SK-MEL-5 (cell line): ENCODE measurements at regions not wholly inside any gene's neighbourhood (a gene's known extent, or its start where the extent isn't known, plus 50 kb on each side); places are given as distances from the start of the nearest gene placed in this dataset.
"Not testable (repeated sequence)": the region's sequence is repeated elsewhere in the genome, so short reads cannot be mapped to it uniquely, and the experiment has no call there.

Experiments
- DNase-seq: peaks from one replicate; pipeline ENCODE4 v3.0.0-alpha.2; 2016; ENCODE audit warnings: low read depth, low spot score
- in situ Hi-C: cut with HindIII; loops from 2 replicates; pipeline ENCODE4 v1.10.0; 2016; ENCODE audit warnings: low sequenced_read_pairs, high pct_unique_total_duplicates, low pct_unique_long_range_greater_than_20kb

DNA sequence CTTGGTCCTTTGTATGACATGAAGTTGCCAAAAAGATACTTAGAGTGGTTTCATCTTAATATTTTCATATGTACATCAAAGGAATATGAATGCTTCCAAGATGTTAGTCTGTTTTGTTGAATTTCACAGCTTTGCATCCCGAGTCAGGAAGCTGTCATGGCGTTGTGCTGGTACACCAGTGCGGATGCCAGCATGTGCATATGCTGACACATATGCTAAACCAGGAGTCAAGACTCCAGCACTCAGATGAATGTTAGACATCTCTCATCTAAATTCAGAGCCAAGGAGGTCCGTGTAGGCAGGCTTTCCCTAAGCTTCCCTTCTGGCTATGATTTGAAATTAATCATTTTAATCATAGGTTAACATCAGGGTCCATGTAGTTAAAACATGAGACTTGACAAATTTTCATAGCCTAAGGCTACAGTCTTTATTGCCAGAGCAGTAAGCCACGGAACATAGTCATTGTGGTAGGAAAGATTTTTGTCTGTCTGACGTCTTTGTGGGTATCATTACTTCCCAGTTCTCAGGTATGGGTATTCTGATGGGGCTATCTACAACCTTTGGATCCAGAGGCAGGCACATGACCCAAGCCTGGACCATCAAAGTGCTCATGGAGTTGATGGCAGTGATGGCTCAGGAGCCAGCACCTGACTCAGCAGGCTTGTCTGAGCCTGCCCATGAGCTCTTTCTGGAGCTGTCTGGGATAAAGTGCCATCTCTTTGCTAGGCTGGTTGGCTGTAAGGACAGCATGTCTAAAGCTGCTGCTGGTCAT lies 246.1 kb downstream of the KCNRG start:
- in situ Hi-C loops, result no loop called here
- DNase-seq, result no peak

DNA sequence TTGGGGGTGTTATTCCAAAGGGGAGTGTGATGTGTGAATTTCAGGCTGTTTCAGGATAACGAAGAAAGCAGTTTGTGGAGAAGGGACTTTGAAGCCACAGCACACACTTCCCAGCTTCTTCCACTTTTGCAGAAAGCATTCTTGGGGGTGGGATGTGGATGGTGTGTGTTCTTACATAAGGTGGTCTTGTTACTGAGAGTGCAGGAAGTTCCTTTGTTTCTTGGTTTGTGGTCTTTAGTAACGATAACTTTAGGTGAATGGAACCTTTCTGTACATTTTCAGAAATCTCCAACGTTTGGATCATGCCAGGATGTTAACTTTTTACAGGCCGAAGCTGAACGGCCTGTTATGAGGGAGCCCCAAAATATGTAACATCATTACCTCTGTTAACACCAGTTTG lies 251.8 kb downstream of the KCNRG start:
- no peak for DNase-seq
- in situ Hi-C loops, result no loop called here

DNA sequence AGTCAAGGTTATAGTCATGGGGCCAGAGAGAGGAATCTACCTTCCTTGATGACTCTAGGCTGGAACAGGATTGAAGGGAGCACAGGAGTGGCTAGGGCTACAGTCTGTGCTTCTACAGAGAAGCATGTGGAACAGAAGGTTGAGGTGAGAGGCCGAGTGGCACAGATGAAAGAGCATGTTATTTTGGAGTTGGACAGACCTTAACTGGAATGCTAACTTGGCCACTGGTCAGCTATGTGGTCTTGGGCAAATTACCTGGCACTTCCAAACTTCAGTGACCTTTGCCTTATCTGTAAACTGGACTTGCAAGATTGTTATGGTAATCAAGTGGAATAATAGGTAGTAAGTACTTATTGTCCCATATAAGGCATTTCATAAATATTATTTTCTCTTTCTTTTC lies 252.7 kb downstream of the KCNRG start:
- in situ Hi-C loops, result no loop called here

DNA sequence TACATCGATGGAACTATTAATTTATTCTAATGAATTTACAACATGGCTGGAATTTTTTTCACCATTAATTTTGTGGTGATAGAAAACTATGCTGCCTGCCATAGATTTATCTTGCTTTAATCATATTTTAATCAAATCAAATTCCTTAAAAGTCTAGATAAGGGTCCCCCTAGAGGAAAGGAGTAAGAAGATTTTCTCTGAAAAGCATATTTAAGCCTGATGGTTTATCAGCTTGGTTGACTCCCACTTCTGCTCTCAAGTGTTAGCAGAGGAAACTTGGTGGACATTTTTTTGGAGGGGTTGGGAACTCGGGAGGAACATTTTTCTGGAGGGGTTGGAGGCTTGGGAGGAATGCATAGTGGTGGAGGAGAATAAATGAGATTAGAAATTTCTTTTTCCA lies 253.3 kb downstream of the KCNRG start:
- peak; percentile 33 for DNase-seq
- in situ Hi-C loops, result no loop called here

More for the DNA sequence above, 252.7 kb downstream of the KCNRG start:
- DNase-seq, result no peak

- in situ Hi-C loops, result no loop called here
- no peak for DNase-seq
Observed at GRCh38 chr13:50274181-50274580, 258.9 kb downstream of the KCNRG start.

DNA sequence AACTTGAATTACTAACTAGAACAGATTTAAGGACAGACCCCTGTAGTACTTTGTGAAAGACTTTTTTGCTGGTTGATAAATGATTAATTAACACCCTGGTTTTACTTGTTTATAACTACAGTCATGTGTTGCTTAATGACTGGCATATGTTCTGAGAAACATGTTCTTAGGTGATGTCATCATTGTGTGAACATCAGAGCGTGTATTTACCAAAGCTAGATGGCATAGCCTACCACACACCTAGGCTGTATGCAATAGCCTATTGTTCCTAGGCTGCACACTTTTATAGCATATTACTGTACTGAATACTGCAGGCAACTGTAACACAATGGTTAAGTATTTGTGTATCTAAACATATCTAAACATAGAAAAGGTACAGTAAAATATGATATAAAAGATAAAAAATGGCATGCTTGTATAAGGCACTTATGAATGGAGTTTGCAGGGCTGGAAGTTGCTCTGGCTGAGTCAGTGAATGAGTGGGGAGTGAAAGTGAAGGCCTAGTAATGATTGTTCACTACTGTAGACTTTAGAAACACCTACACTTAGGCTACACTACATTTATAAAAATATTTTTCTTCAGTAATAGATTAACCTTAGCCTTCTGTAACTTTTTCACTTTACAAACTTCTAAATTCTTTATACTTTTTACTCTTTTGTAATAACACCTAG lies 260.3 kb downstream of the KCNRG start:
- in situ Hi-C loops, result no loop called here
- no peak for DNase-seq

DNA sequence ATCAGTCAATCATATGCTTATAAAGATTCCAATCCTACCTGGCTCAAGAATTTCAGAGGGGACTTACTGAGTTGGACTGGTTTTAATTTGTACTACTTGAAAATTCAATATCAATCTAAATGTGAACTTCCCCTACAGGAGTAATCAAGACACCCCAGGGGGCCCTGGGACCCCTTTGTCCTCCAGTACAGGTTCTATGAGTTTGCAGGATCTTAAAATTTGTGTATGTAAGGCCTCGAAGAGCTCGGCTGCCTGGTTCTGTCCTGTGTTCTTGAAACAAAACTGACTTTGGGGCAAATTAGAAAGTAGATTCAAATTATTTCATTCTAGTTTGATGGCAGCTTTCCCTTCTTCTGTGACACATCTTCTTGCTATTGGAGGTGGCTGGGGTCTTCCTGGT lies 261.3 kb downstream of the KCNRG start:
- no peak for DNase-seq
- in situ Hi-C loops, result no loop called here

DNA sequence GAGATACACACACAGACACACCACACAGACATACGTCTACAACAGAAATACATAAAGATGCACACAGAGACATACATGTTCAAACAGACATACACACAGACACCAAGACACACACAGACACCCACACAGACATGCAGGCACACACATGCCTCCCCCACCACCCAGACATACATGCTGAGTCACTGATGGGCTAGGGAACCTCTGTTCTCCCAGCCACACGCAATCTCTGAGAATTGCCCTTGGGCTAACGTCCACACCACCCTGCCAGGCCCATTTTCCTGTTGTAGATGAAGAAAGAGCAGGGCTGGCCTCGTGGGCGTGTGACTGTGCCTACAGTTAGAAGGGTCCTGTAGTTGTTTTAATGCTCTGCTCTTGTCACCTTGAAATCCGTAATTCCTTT lies 261.9 kb downstream of the KCNRG start:
- no peak for DNase-seq
- in situ Hi-C loops, result no loop called here

GRCh38 chr13:50277906-50278305 lies 262.7 kb downstream of the KCNRG start:
- no peak for DNase-seq
- in situ Hi-C loops, result no loop called here

- in situ Hi-C loops, result no loop called here
- no peak for DNase-seq
Observed at GRCh38 chr13:50280441-50280937, 265.2 kb downstream of the KCNRG start.

GRCh38 chr13:50282016-50282415 lies 266.8 kb downstream of the KCNRG start:
- in situ Hi-C loops, result no loop called here
- DNase-seq, result no peak

DNA sequence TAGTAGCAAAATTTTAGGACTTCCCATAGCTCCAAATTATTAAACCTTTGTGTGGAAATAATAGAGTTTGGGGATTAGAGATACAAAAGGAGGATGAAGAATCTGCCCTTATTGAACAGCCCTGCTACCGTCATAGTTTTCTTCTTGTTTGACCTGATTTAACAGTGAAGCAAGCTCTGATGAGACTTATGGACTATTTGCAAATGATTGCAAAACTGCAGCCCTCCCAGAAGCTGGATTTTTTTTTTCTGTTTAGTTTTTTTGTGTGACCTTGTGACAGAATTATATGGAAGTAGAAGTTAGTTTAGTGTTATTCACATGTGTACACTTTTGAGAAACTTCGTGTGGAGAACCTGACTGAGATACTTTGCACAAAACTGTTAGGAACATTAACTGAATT lies 267.8 kb downstream of the KCNRG start:
- in situ Hi-C loops, result no loop called here
- no peak for DNase-seq

DNA sequence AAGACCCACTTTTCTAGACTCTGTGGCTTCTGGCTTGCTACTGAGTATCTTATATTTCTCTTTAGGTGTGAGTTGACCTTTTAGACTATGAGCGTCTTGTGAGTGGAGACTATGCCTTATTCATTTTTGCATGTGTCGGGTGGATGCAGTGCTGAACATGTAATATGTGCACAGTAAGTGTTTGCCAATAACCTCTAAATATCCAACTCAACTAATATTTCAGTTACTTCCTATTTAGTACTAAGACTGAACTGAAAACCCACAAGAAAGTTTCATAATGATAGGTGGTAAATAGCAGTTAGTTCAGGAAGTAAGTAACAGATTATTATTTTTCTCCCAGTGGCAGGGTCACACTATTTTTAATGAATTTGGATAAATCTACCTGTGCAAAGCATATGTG lies 269.3 kb downstream of the KCNRG start:
- DNase-seq, result no peak
- in situ Hi-C loops, result no loop called here

DNA sequence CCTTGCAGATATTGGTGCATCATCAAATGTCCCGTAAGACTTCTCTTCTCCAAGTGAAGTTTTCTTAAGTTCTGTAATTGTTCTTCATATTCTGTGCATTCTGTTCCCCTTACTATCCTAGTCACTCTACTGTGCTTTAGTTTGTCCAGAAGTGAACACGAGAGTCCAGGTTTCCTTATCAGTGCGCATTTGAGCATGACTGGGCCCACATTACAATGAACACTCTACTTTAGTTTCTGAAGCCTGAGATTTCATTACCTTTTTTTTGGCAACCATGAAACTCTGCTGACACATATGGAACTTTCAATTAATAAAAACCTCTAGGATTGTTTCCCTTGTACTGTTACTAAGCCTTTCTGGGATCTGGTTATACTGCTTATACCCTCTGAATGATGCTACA lies 270.0 kb downstream of the KCNRG start:
- in situ Hi-C loops, result no loop called here
- DNase-seq, result no peak

- in situ Hi-C loops, result no loop called here
- no peak for DNase-seq
Observed at GRCh38 chr13:50286324-50286723, 271.1 kb downstream of the KCNRG start.

- in situ Hi-C loops, result no loop called here
- DNase-seq, result no peak
Observed at GRCh38 chr13:50290186-50290585, 274.9 kb downstream of the KCNRG start.

DNA sequence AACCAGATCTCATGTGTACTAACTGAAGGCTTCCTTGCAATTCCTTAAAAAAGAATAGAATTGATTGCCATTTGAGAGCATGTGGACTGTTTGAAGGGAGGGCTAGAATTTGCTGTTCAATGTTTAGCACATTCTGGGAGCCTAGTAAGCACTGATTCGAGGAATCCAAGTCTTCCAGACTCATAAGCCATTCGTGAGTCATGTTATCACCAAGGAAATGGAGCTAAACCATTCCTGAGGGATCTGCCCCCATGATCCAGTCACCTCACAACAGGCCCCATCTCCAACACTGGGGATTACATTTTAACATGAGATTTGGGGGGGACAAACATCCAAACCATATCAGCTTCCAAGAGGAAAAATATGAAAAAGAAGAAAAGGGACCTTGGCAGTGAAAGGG lies 276.4 kb downstream of the KCNRG start:
- in situ Hi-C loops, result no loop called here
- DNase-seq, result no peak

DNA sequence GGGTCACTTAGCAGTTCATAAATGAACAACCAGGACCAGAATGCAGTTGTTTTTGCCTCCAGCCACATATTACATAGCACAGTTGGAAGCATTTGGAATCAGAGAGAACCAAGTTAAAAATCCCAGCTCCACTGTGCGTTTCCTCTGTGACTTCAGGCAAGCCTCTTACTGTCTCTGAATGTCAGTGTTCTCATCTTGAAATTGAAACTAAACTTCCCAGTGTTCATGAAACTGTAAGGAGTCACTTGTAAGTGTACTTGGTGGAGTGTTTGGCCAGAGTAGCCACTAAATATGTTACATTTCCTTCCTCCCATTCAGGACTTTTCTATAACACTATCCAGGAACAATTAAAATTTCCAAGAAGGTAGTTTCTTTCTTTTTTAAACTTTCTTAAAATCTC lies 276.8 kb downstream of the KCNRG start:
- no peak for DNase-seq
- in situ Hi-C loops, result no loop called here

DNA sequence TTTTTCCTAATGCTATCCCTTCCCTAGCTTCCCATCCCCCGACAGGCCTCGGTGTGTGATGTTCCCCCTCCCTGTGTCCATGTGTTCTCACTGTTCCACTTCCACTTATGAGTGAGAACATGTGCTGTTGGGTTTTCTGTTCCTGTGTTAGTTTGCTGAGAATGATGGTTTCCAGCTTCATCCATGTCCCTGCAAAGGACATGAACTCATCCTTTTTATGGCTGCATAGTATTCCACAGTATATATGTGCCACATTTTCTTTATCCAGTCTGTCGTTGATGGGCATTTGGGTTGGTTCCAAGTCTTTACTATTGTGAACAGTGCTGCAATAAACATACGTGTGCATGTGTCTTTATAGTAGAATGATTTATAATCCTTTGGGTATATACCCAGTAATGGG lies 279.2 kb downstream of the KCNRG start:
- in situ Hi-C loops, DNase-seq: not testable (repeated sequence)
